OCI-LY7 (cell line): ENCODE measurements at regions not wholly inside any gene's neighbourhood (a gene's known extent, or its start where the extent isn't known, plus 50 kb on each side); places are given as distances from the start of the nearest gene placed in this dataset.

Experiments used
- CTCF ChIP-seq: fragments of 200-600 bp; sonication (generic); conservative IDR thresholded peaks from 2 replicates; pipeline ENCODE4 v1.5.1; 2014; ENCODE audit warnings: mild to moderate bottlenecking, antibody characterized with exemption, low read length, moderate library complexity, mixed read lengths
- EZH2phosphoT487 ChIP-seq: fragments of 200-600 bp; sonication (generic); IDR thresholded peaks from 2 replicates; pipeline ENCODE4 v1.6.1; 2018; ENCODE audit warnings: low read depth, borderline replicate concordance, mild to moderate bottlenecking, mixed run types, antibody characterized with exemption, low read length, moderate library complexity, mixed read lengths

GRCh38 chr1:244349581-244350001 is 102.1 kb downstream of the ADSS2 start:
- TF ChIP-seq CTCF (no peak), EZH2phosphoT487 (no peak)
